Left forelimb (tissue), 1 donor: ENCODE measurements at regions not wholly inside any gene's neighbourhood (a gene's known extent, or its start where the extent isn't known, plus 50 kb on each side); places are given as distances from the start of the nearest gene placed in this dataset.

Experiments
- DNase-seq: peaks from one replicate; pipeline ENCODE4 v3.0.0-alpha.2; 2018; ENCODE audit warnings: low spot score

DNA sequence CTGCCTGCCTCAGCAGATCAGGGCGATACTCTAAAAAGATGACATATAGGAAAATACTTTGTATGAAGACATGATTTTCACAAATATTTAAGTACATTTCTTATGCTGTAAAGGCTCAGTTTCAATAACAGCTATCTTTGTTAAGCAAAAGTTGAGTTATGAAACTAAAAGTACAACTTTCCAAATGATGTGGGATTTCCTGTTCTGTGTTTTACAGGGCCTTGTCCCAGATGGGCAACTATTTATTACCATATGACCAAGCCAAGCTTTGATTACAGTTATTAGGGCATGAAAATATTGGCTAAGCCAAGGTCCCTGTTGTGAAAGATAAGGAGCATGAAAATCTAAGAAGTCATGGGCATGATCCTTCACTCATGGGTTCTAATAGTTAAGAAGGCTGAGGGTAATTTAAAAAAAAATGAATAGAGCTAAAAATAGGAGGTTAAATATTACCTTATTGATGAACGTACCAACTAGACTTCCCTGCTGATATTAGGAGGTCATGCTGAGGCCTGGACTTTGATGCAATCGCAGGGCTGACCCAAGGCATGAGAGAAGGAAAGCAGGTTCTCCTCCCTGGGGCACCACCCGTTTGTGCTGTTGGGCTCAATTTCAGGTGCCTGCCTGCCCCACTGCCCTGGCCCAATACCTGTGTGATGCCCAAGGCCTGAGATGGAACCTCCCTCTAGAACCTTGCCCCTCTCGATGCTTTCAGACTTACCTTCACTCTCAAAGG is 294.4 kb upstream of the PRDM1 start:
- no peak for DNase-seq

DNA sequence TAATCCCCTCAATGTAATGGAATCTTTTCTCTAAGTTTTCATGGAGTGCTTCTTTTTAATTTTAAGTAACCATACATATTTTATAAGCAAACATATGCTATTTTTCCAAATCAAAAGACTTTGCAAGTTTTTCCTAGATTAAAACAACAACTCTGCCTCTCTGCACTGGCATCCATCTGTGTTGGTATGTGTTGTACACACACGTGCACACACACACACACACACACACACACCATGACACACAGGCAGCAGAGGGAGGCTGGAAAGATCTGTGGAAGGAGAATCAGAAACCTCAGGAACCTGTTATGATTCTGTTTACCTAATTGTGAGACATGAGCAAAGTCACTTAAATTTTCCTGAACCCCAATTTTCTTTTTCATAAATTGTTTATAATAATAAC is 295.0 kb upstream of the PRDM1 start:
- DNase-seq: no peak

DNA sequence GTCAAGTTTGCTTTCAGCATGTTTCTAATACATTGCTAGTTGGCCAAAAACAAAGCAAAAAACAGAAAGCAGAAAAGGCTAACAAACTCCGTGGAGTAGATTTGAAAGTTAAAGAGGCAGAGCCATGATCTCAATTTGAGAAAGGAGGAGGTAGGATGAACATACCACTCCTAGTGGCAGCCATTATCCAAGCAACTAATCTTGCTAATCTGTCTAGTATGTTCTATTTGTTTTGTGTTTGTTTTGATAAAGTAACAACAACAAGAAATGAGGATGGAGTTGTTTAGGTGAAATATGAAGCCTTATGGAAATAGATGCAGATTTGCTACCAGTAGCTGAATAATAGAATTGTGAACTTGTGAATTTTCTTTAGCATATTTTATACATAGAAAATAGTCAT is 295.5 kb upstream of the PRDM1 start:
- no peak for DNase-seq

DNA sequence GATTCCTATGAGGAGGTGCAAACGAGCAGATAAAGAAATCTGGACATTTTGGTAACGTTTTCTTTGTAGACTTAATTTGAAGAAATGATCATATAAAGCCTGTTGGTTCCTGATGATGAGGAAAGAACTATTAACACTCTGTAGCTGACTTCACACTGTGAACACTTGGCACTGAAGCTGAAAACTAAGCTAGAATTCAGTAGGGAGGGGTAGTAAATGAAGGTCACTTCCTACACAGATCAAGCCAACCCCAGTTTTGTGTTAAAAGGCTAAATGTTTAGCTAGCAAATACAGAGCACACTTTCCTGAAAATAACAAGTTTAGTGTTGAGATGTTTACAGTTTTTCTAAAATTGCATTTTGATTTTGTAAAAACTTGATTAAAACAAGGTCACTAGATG is 296.2 kb upstream of the PRDM1 start:
- DNase-seq: no peak

- DNase-seq: no peak
Measured at GRCh38 chr6:105787747-105788146, 298.4 kb upstream of the PRDM1 start.

DNA sequence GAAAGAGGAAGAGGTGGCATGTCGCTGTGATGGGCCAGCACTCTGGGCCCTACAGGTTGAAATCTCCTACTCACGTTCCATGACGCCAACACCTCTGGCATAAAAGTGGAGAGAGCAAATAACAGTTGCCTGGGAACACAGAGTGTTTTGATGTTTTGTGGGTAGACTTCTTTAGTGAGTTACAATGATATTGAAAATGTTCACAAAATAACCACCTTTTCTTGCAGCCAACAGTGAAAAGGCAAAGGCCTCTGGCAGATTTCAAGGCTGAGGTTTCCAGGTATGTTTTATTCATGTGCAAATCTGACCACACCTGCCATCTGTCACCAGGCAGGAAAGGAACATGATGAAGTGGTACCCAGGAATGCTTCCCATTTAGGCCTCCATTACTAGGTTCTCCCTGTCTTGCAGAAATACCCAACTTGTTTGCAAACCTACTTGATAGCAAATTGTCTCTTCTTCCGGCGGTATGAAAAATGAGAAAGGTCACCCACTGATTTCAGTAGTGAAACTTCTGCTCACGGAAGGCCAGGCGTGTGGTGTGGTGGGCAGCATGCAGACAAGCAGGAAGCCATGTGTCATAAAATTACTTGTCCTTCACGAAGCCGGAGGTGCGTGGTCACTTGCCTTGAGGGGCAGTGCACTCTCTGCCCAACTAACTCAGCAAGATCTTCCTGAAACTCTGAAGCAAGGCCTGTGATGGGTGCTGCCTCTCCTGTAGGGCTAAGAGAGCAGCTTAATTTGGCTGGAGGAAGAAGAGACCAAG is 299.1 kb upstream of the PRDM1 start:
- DNase-seq: no peak

GRCh38 chr6:105786449-105786848 is 299.7 kb upstream of the PRDM1 start:
- DNase-seq: no peak

DNA sequence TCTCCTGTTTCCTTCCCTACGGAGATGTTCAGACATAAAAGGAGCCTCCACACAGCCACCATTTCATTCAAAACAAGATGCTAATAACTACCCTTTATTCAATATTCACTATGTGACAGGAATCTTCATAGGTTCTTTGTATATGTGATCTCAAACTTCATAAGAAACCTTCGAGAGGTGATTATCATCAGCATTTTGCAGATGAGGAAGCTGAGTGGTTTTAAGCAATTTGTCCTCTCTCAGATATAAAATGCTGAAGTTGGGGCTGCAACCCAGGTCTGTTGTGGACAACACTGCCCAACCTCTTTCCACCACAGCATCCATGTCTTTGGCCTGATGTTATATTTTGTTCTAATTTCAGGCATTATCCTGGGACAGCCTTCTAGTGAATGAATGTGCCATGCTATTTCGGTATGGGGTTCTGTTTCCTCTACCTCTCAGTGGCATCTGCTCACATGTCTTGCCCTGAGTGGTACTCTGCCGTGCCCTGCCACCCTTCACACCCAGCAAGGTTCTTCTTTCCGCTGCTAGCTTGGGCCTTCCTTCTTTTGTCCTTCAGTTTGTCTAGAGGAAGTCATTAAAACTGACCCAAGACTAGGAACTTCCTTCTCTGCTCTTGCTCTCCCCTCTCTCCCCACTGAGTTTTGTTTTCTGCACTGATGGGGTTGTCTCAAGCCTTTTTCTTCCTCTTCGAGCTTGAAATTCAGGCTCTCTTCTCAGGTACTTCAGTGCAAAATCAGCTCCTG is 300.9 kb upstream of the PRDM1 start:
- no peak for DNase-seq

- no peak for DNase-seq
Measured at GRCh38 chr6:105784179-105784578, 302.0 kb upstream of the PRDM1 start.

- no peak for DNase-seq
Measured at GRCh38 chr6:105783333-105783935, 302.7 kb upstream of the PRDM1 start.

DNA sequence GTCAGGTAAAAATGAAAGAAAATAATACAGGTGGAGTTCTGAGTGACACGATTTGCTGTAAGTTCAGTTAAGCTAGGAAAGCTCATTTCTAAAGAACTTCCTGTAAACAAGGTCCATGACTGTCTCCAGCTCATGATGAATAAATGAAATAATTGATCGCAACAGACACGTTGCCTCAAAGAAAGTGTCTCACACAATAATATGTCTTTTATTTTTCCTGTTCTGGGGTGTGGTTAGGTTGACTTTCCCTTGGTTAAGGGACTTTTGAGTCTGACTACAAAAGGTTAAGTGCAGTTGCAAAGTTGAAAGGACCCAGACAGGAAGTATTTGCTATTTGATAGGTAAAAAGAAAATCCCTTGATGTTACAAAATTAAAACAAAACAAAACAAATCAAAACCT is 304.2 kb upstream of the PRDM1 start:
- DNase-seq: no peak

DNA sequence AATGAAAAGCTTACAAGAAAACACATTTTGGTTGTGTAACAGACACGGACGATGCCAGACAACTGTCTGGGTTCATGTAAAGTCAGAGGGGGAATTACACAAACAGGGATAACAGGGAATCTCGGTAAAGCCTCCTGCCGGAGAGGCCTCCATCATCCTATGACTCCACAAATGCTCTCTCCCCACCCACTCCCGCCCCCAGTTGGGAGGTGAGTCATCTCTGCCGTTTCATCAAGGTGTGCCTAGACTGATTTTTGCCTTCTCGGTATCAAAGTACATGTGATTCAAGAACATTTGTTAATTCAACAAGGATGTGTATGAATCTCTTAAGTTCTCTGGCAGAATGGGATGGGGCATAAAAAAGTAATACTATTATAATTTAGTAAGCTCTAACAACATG is 304.9 kb upstream of the PRDM1 start:
- no peak for DNase-seq

DNA sequence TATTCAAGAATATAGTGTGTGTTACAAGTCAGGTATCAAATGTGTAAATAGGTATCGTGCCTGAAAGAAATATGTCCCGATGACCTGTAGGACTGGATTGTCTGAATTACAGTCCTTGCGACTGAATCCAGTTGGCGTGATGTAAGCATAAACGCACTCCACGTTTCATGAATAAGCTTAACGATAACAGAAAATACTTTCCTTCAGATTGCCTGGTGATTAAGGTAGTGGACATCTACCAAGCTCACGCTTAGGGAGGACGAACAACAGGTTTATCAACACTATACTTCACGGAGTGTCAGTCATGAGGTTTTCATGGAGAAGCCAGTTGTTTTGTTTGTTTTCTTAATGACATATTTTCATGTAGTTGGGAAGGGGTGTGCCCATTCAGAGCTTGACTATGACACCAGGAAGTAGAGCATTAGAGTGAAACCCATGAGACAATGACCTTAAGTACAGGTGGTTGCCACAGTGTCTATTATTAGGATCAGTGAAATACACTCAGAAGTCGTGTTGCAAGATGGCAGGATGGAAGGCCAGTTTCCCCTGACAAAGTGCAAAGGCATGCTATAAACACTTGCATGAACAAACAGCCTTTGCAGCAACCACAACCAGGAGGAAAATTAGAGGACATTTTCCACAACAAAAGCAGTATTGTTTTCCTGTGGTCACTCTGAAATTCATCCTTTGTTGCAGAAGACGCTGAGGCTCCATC is 305.8 kb upstream of the PRDM1 start:
- no peak for DNase-seq

- no peak for DNase-seq
Measured at GRCh38 chr6:105779110-105779509, 307.0 kb upstream of the PRDM1 start.

DNA sequence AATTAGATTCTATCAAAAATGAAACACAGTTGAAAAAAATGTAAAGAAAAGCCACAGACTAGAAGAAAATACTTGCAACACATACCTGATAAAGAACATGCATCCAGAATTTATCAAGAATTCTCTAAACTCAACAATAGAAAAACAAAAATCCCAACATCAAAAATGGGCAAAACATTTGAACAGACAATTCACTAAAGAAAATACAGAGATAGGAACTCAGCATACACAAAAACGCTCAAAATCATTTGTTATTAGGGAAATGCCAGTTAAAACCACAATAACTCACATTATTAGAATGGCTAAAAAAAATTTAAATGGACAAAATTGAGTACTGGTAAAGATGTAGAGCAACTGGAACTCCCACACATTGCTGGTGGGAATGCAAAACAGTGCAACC is 311.0 kb upstream of the PRDM1 start:
- DNase-seq: no peak

DNA sequence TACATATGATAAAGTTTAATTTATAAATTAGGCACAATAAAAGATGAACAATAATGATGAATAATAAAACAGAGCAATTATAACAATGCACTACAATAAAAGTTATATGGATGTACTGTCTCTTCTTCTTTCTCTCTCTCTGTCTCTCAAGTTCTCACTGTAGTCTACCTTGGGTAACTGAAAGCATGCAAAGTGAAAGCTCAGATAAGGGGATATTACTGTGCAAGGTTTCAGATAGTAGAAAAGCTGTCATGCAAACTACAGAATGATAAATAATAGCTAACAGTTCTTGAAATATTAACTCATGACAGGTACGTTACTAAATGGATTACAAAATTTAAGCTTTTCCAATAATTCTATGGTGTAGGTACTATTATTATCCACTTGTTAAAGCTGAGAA is 311.9 kb upstream of the PRDM1 start:
- DNase-seq: no peak

GRCh38 chr6:105771313-105771970 is 314.7 kb upstream of the PRDM1 start:
- no peak for DNase-seq

- no peak for DNase-seq
Measured at GRCh38 chr6:105769987-105770386, 316.1 kb upstream of the PRDM1 start.

DNA sequence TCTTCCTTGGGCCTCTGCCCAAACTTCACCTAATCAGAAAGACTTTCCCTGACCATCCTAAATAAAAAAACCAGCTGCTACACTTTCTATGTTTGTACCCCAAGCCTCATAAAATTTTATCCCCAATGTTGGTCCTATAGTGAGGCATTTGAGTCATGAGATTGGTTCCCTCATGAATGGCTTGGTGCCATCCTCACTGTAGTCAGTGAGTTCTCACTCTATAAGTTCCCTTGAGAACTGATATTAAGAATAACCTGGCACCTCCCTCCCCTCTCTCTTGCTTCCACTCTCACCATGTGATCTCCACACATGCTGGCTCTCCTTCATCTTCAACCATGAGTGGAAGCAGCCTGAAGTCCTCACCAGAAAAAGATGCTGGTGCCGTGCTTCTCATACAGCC is 316.9 kb upstream of the PRDM1 start:
- no peak for DNase-seq

- no peak for DNase-seq
Measured at GRCh38 chr6:105767541-105767940, 318.6 kb upstream of the PRDM1 start.

DNA sequence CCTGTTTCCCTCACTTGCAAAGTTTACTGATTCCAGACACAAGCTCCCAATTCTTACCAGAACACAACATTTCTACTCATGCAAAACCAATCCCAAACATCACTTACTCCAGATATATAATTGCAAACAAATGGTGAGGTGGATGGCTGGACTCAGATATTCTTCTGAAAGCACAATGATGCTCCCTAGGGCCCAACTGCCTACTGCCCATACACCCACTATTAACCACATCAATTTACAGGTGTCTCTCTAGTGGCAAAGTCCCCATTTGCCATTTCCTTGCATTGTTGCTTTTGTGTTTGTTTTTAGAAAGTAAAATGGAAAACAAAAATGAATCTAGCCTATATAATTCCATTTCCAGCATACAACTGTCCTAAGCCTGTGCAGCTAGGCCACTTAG is 320.9 kb upstream of the PRDM1 start:
- DNase-seq: no peak
